IMR-90 (cell line): ENCODE measurements at regions not wholly inside any gene's neighbourhood (a gene's known extent, or its start where the extent isn't known, plus 50 kb on each side); places are given as distances from the start of the nearest gene placed in this dataset.

Source experiments
- ATAC-seq: fragments of 200-7000 bp; cut with Tn5 transposase; 2 replicates; pipeline ENCODE4 v1.9.1; 2020; ENCODE audit warnings: low read depth, mild to moderate bottlenecking, moderate library complexity
- BruUV-seq: library from RNA; stranded (reverse); fragments of 400-500 nt; replicated peaks from 2 replicates; lab custom pipeline; 2021; lab: Mats Ljungman, UMichigan
- CTCF ChIA-PET: fragments of 300-600 bp; formaldehyde crosslinking; extraction: SDS; loops from one replicate; lab custom pipeline; 2021; ENCODE audit warnings: antibody characterized with exemption; lab: Yijun Ruan, JAX
- POLR2A ChIA-PET: fragments of 300-600 bp; sonication (Branson Sonifier 250); formaldehyde crosslinking; loops from one replicate; lab custom pipeline; 2022; ENCODE audit warnings: antibody characterized with exemption; ENCODE audit not compliant: unreplicated experiment; lab: Charles Lee
- DNase-seq: peaks from one replicate; pipeline ENCODE4 v3.0.0; 2013
- H2AFZ ChIP-seq: replicated peaks from 2 replicates; pipeline ENCODE3; 2013; ENCODE audit warnings: low read length, mild to moderate bottlenecking; ENCODE audit not compliant: poor library complexity
- H2AK5ac ChIP-seq: 2 replicates; pipeline ENCODE4 v1.6.1; 2013; ENCODE audit warnings: low read depth, low read length, inconsistent platforms
- H2AK9ac ChIP-seq: replicated peaks from 2 replicates; pipeline ENCODE3; 2013; ENCODE audit warnings: mild to moderate bottlenecking, low read depth, low read length, moderate library complexity; ENCODE audit not compliant: poor library complexity
- H2BK120ac ChIP-seq: 2 replicates; pipeline ENCODE4 v1.6.1; 2013; ENCODE audit warnings: low read depth, low read length, inconsistent platforms
- H2BK15ac ChIP-seq: 3 replicates; pipeline ENCODE4 v1.6.1; 2013; ENCODE audit warnings: low read depth, low read length, inconsistent platforms
- H2BK20ac ChIP-seq: 2 replicates; pipeline ENCODE4 v1.6.1; 2013; ENCODE audit warnings: low read depth, mild to moderate bottlenecking, inconsistent platforms, low read length, moderate library complexity
- H2BK5ac ChIP-seq: 2 replicates; pipeline ENCODE4 v1.6.1; 2013; ENCODE audit warnings: mild to moderate bottlenecking, low read depth, low read length, inconsistent platforms; ENCODE audit not compliant: poor library complexity, severe bottlenecking
- H3K14ac ChIP-seq: replicated peaks from 2 replicates; pipeline ENCODE4 v1.6.1; 2013; ENCODE audit warnings: low read depth, low read length, inconsistent platforms
- H3K18ac ChIP-seq: 2 replicates; pipeline ENCODE4 v1.6.1; 2013; ENCODE audit warnings: low read depth, low read length, control low read depth
- H3K23ac ChIP-seq: 2 replicates; pipeline ENCODE4 v1.6.1; 2013; ENCODE audit warnings: low read depth, low read length, inconsistent platforms
- H3K27ac ChIP-seq: 2 replicates; pipeline ENCODE4 v1.5.1; 2013; ENCODE audit warnings: mild to moderate bottlenecking, control low read depth, low read length; ENCODE audit not compliant: insufficient read depth
- H3K27me3 ChIP-seq: 2 replicates; pipeline ENCODE4 v1.6.1; 2013; ENCODE audit warnings: low read length; ENCODE audit not compliant: control insufficient read depth, insufficient read depth
- H3K36me3 ChIP-seq: 2 replicates; pipeline ENCODE4 v1.6.1; 2013; ENCODE audit warnings: low read length, mixed read lengths; ENCODE audit not compliant: control insufficient read depth, insufficient read depth
- H3K4ac ChIP-seq: 2 replicates; pipeline ENCODE4 v1.6.1; 2013; ENCODE audit warnings: low read depth, low read length, inconsistent platforms
- H3K4me1 ChIP-seq: 2 replicates; pipeline ENCODE4 v1.6.1; 2013; ENCODE audit warnings: low read length, mixed read lengths; ENCODE audit not compliant: control insufficient read depth, insufficient read depth
- H3K4me2 ChIP-seq: 2 replicates; pipeline ENCODE4 v1.6.1; 2013; ENCODE audit warnings: low read depth, mild to moderate bottlenecking, control low read depth, low read length, moderate library complexity
- H3K4me3 ChIP-seq: 2 replicates; pipeline ENCODE4 v1.5.1; 2013; ENCODE audit warnings: low read depth, mild to moderate bottlenecking, control low read depth, low read length, moderate library complexity; ENCODE audit not compliant: insufficient read depth
- H3K56ac ChIP-seq: 2 replicates; pipeline ENCODE4 v1.6.1; 2013; ENCODE audit warnings: low read length, inconsistent platforms; ENCODE audit not compliant: insufficient read depth; ENCODE audit errors: extremely low read depth
- H3K79me1 ChIP-seq, 2 experiments: 2 replicates each; pipeline ENCODE4 v1.6.1; 2013; ENCODE audit warnings: low read length in 2 of 2, inconsistent platforms in 1 of 2, low read depth in 1 of 2
- H3K9ac ChIP-seq: 2 replicates; pipeline ENCODE4 v1.6.1; 2013; ENCODE audit warnings: low read depth, low read length, control low read depth
- H3K9me1 ChIP-seq: 2 replicates; pipeline ENCODE4 v1.6.1; 2013; ENCODE audit warnings: low read length, inconsistent platforms; ENCODE audit not compliant: insufficient read depth
- H3K9me3 ChIP-seq: 2 replicates; pipeline ENCODE4 v1.6.1; 2013; ENCODE audit warnings: low read length; ENCODE audit not compliant: control insufficient read depth, insufficient read depth
- H4K20me1 ChIP-seq: 2 replicates; pipeline ENCODE4 v1.6.1; 2013; ENCODE audit warnings: low read length, inconsistent platforms; ENCODE audit not compliant: insufficient read depth
- H4K5ac ChIP-seq: 2 replicates; pipeline ENCODE4 v1.6.1; 2013; ENCODE audit warnings: mild to moderate bottlenecking, low read depth, low read length, control low read depth
- H4K8ac ChIP-seq, 2 experiments: 2 replicates each; pipeline ENCODE4 v1.6.1; 2013; ENCODE audit warnings: low read depth in 2 of 2, low read length in 2 of 2, control low read depth in 1 of 2, inconsistent platforms in 1 of 2
- H4K91ac ChIP-seq: 2 replicates; pipeline ENCODE4 v1.6.1; 2013; ENCODE audit warnings: low read depth, low read length, inconsistent platforms; ENCODE audit not compliant: insufficient read depth
- BHLHE40 ChIP-seq: fragments of 150-350 bp; IDR thresholded peaks from 2 replicates; pipeline ENCODE4 v1.6.1; 2016; ENCODE audit warnings: mild to moderate bottlenecking, low read depth, low read length
- CEBPB ChIP-seq: IDR thresholded peaks from 2 replicates; pipeline ENCODE4 v1.6.1; 2012; ENCODE audit warnings: low read depth, low read length, improper control_type of control experiment
- CHD1 ChIP-seq: IDR thresholded peaks from 2 replicates; pipeline ENCODE4 v1.6.1; 2012; ENCODE audit warnings: low read depth, low read length, improper control_type of control experiment
- FOS ChIP-seq: fragments of 150-350 bp; IDR thresholded peaks from 2 replicates; pipeline ENCODE4 v1.6.1; 2016; ENCODE audit warnings: low read depth, low read length
- MAFK ChIP-seq: IDR thresholded peaks from 2 replicates; pipeline ENCODE4 v1.6.1; 2012; ENCODE audit warnings: low read depth, low read length, improper control_type of control experiment
- MAZ ChIP-seq: IDR thresholded peaks from 2 replicates; pipeline ENCODE4 v1.6.1; 2012; ENCODE audit warnings: low read depth, mild to moderate bottlenecking, low read length, improper control_type of control experiment, moderate library complexity, borderline replicate concordance
- MXI1 ChIP-seq: IDR thresholded peaks from 2 replicates; pipeline ENCODE4 v1.6.1; 2012; ENCODE audit warnings: low read depth, mild to moderate bottlenecking, low read length, moderate library complexity, borderline replicate concordance
- NFE2L2 ChIP-seq: fragments of 150-350 bp; IDR thresholded peaks from 2 replicates; pipeline ENCODE4 v1.6.1; 2016; ENCODE audit warnings: low read depth, mild to moderate bottlenecking, low read length
- POLR2A ChIP-seq: IDR thresholded peaks from 2 replicates; pipeline ENCODE4 v1.6.1; 2012; ENCODE audit warnings: mild to moderate bottlenecking, low read depth, low read length
- RAD21 ChIP-seq: IDR thresholded peaks from 2 replicates; pipeline ENCODE4 v1.6.1; 2012; ENCODE audit warnings: low read length, improper control_type of control experiment
- RCOR1 ChIP-seq: IDR thresholded peaks from 2 replicates; pipeline ENCODE4 v1.6.1; 2012; ENCODE audit warnings: mild to moderate bottlenecking, low read length, improper control_type of control experiment; ENCODE audit not compliant: insufficient replicate concordance
- RFX5 ChIP-seq: IDR thresholded peaks from 2 replicates; pipeline ENCODE4 v1.8.0; 2012; ENCODE audit warnings: low read depth, mild to moderate bottlenecking, low read length, moderate library complexity
- SMC3 ChIP-seq: fragments of 150-350 bp; IDR thresholded peaks from 2 replicates; pipeline ENCODE4 v1.6.1; 2016; ENCODE audit warnings: low read depth, mild to moderate bottlenecking, antibody characterized with exemption, low read length, moderate library complexity
- WGBS, 2 experiments: methylation state at CpG; one replicate each; pipeline versions ENCODE4 v1.1.5 to v1.1.7; 2013; ENCODE audit warnings: missing lambda C conversion rate in 2 of 2; ENCODE audit not compliant: insufficient read length in 1 of 2; ENCODE audit errors: extremely low coverage in 2 of 2; 5-methylcytosine and 5-hydroxymethylcytosine counted together
- dilution Hi-C: fragments of 300-500 bp; cut with HindIII; formaldehyde crosslinking; loops from one replicate; pipeline ENCODE4 v1.14.3; 2018; ENCODE audit warnings: low sequenced_read_pairs; ENCODE audit not compliant: unreplicated experiment
- in situ Hi-C: fragments of 300-500 bp; cut with MboI; formaldehyde crosslinking; loops from 3 replicates; pipeline ENCODE4 v1.14.3; 2019; ENCODE audit warnings: low sequenced_read_pairs, inconsistent platforms, mixed read lengths
- intact Hi-C: fragments of 100-400 bp; cut with micrococcal nuclease; formaldehyde crosslinking; loops from 2 replicates; pipeline ENCODE4 v1.10.0; 2022
- TF ChIP-seq, protein P1 (sequence below): fragments of 150-350 bp; IDR thresholded peaks from 2 replicates; pipeline ENCODE4 v1.6.1; 2017; ENCODE audit warnings: mild to moderate bottlenecking, antibody characterized with exemption, low read length, low read depth
- TF ChIP-seq, protein P2 (sequence below): fragments of 150-350 bp; IDR thresholded peaks from 2 replicates; pipeline ENCODE4 v1.6.1; 2016; ENCODE audit warnings: low read depth, mild to moderate bottlenecking, low read length, moderate library complexity, borderline replicate concordance
- TF ChIP-seq, protein P3 (sequence below): conservative IDR thresholded peaks from 2 replicates; pipeline ENCODE4 v1.5.1; 2012; ENCODE audit warnings: mild to moderate bottlenecking, low read depth, low read length, improper control_type of control experiment

DNA sequence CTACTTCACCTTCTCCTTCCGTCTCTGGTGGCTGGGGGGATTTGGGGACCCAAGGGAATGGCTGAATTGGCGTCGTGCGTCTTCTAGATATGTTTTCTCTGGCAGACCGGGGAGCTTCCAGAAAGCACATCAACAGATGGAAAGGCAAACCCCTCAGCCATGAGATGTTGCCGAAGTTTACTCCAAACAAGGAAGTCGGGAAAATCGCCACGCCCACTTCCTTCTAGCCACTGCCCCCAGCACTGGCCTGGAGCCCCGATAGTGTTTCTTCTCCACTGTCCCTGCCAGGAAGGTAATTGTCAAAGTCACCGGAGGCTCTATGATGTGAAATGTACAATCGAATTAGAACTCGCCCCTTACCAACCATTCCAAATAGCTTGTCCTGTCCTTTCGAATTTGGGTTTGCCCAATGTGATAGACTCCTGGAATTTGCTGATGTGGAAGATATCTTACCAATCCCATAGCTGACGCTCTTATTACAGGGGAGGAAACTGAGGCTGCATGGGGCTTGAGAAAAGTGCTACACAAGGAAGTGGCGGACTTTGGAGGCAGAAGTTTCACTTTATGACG lies 191.0 kb downstream of the LSM5 start:
- H2BK20ac ChIP-seq = no peak overlapping the region
- H3K4me1 ChIP-seq = no peaks in the 10 kb centered on the region
- no peaks in the 10 kb centered on the region for H4K20me1 ChIP-seq
- intact Hi-C loops = no loop called here
- H4K91ac ChIP-seq = no peak overlapping the region
- TF ChIP-seq RCOR1 = no peak
- TF ChIP-seq MXI1 = no peak
- TF ChIP-seq, protein P1, sequence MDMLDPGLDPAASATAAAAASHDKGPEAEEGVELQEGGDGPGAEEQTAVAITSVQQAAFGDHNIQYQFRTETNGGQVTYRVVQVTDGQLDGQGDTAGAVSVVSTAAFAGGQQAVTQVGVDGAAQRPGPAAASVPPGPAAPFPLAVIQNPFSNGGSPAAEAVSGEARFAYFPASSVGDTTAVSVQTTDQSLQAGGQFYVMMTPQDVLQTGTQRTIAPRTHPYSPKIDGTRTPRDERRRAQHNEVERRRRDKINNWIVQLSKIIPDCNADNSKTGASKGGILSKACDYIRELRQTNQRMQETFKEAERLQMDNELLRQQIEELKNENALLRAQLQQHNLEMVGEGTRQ = no peak
- TF ChIP-seq CHD1 = no peak
- TF ChIP-seq, protein P2, sequence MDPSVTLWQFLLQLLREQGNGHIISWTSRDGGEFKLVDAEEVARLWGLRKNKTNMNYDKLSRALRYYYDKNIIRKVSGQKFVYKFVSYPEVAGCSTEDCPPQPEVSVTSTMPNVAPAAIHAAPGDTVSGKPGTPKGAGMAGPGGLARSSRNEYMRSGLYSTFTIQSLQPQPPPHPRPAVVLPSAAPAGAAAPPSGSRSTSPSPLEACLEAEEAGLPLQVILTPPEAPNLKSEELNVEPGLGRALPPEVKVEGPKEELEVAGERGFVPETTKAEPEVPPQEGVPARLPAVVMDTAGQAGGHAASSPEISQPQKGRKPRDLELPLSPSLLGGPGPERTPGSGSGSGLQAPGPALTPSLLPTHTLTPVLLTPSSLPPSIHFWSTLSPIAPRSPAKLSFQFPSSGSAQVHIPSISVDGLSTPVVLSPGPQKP = no peak
- no peak for TF ChIP-seq FOS
- TF ChIP-seq POLR2A = no peak
- no peak for TF ChIP-seq RFX5
- TF ChIP-seq RAD21 = no peak
- no peak for TF ChIP-seq MAFK
- TF ChIP-seq, protein P3, sequence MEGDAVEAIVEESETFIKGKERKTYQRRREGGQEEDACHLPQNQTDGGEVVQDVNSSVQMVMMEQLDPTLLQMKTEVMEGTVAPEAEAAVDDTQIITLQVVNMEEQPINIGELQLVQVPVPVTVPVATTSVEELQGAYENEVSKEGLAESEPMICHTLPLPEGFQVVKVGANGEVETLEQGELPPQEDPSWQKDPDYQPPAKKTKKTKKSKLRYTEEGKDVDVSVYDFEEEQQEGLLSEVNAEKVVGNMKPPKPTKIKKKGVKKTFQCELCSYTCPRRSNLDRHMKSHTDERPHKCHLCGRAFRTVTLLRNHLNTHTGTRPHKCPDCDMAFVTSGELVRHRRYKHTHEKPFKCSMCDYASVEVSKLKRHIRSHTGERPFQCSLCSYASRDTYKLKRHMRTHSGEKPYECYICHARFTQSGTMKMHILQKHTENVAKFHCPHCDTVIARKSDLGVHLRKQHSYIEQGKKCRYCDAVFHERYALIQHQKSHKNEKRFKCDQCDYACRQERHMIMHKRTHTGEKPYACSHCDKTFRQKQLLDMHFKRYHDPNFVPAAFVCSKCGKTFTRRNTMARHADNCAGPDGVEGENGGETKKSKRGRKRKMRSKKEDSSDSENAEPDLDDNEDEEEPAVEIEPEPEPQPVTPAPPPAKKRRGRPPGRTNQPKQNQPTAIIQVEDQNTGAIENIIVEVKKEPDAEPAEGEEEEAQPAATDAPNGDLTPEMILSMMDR = no peak
- TF ChIP-seq BHLHE40 = no peak
- no peak for TF ChIP-seq SMC3
- no peak for TF ChIP-seq CEBPB
- TF ChIP-seq MAZ = no peak
- no peak for TF ChIP-seq NFE2L2
- ATAC-seq (no peak), DNase-seq (no peak)
- no peak overlapping the region for H2BK120ac ChIP-seq
- H2BK15ac ChIP-seq = no peak overlapping the region
- CTCF ChIA-PET = interaction anchor here (0.6 kb wide), 1 partner anchor 33 kb away, joined by 5 read pairs; no protein-coding TSS in a partner anchor
- no peak overlapping the region for H3K27ac ChIP-seq
- no peak overlapping the region for H3K18ac ChIP-seq
- no peaks in the 10 kb centered on the region for H3K9me1 ChIP-seq
- BruUV-seq = no TSS peak
- POLR2A ChIA-PET = no interaction called here
- no peak overlapping the region for H4K8ac ChIP-seq
- dilution Hi-C loops = no loop called here
- no peak overlapping the region for H4K5ac ChIP-seq
- H2AK5ac ChIP-seq = no peak overlapping the region
- H3K9me3 ChIP-seq = no peaks in the 10 kb centered on the region
- H3K23ac ChIP-seq = no peak overlapping the region
- no CpG with 5 or more reads among the region's 17 CpGs for WGBS, 2 experiments
- H3K4ac ChIP-seq = no peak overlapping the region
- no peaks in the 10 kb centered on the region for H3K79me1 ChIP-seq
- no peak overlapping the region for H2BK5ac ChIP-seq
- no peak overlapping the region for H2AK9ac ChIP-seq
- H3K56ac ChIP-seq = no peak overlapping the region
- no peak overlapping the region for H3K9ac ChIP-seq
- peak overlapping the region; percentile 57; the same call in 1 of the 2 replicates for H3K4me2 ChIP-seq
- H3K4me3 ChIP-seq = no peak overlapping the region
- peak overlapping the region; percentile 57 for H2AFZ ChIP-seq
- H3K27me3 ChIP-seq = peaks cover 25% of the 10 kb centered on the region
- no peak overlapping the region for H3K14ac ChIP-seq
- in situ Hi-C loops = no loop called here
- no peaks in the 10 kb centered on the region for H3K36me3 ChIP-seq
